ENCODE measurements at regions not wholly inside any gene's neighbourhood (a gene's known extent, or its start where the extent isn't known, plus 50 kb on each side); places are given as distances from the start of the nearest gene placed in this dataset.

- TF ChIP-seq EP300 (IDR thresholded peaks at IDR 0.05; ENCODE audit: borderline replicate concordance in 1 of 2, low read depth in 1 of 2, low read length in 1 of 2) (no peak), POLR2AphosphoS5 (IDR thresholded peaks at IDR 0.05; ENCODE audit: low read depth, low read length) (no peak), CTCF (IDR thresholded peaks at IDR 0.05) (no peak), EZH2phosphoT487 (IDR thresholded peaks at IDR 0.05; ENCODE audit: borderline replicate concordance, low read depth) (no peak), JUND (IDR thresholded peaks at IDR 0.05) (no peak), GABPA (IDR thresholded peaks at IDR 0.05; ENCODE audit: low read depth) (no peak), TAF1 (IDR thresholded peaks at IDR 0.05; ENCODE audit: borderline replicate concordance, low read depth, low read length) (no peak), FOXM1 (IDR thresholded peaks at IDR 0.05; ENCODE audit: low read depth) (no peak), SIN3A (IDR thresholded peaks at IDR 0.05; ENCODE audit: borderline replicate concordance, low read depth, low read length) (no peak), USF2 (IDR thresholded peaks at IDR 0.05; ENCODE audit: borderline replicate concordance, low read depth, low read length) (no peak), YY1 (IDR thresholded peaks at IDR 0.05; ENCODE audit: low read depth) (no peak), MAX (IDR thresholded peaks at IDR 0.05; ENCODE audit: low read depth) (no peak), RAD21 (IDR thresholded peaks at IDR 0.05; ENCODE audit: low read length) (no peak), NRF1 (IDR thresholded peaks at IDR 0.05; ENCODE audit: low read depth, low read length) (no peak)
Observed at GRCh38 chr15:27601239-27601960, 497.7 kb downstream of the OCA2 start.
